Heart left ventricle (tissue), 13 donors: ENCODE measurements at regions not wholly inside any gene's neighbourhood (a gene's known extent, or its start where the extent isn't known, plus 50 kb on each side); places are given as distances from the start of the nearest gene placed in this dataset.

ENCODE experiments used
- POLR2A ChIP-seq, 2 donors: fragments of 450-650 bp; IDR thresholded peaks; one replicate each; pipeline ENCODE4 v1.6.1; 2017; ENCODE audit warnings: antibody characterized with exemption in 2 of 2, mild to moderate bottlenecking in 2 of 2, moderate library complexity in 2 of 2
- TF ChIP-seq, protein P1 (sequence below), 12 donors: fragments of 200-600 bp; sonication (generic) in 4 of 12; IDR thresholded peaks; one replicate each; pipeline versions ENCODE4 v1.5.0 to v1.8.0; 2018 to 2022; ENCODE audit warnings: antibody characterized with exemption in 12 of 12, mild to moderate bottlenecking in 5 of 12
- donor health status: ischemic (EF 13 %, LVEDD 7.1; RV severe dilation, severe dysfunction).
- donor health status: DM: no; HTN: yes; CAD: no.
- donor health status: DM: no; HTN: no; CAD: no.
- donor health status: ischemic (EF 25% LVEDD 6.9; RV normal size, moderate dysfunction).
- donor health status: ischemic (EF 25% LVEDD 5.7; RV mildly dilated, moderate dysfunction).
- donor health status: ischemic (EF 35%, LVEDD 5.7; RV mildly dilated, moderate dysfunction).
- donor health status: nonischemic (EF 11% LVEDD 7.7; RV severe dilation, severe dysfunction).
- donor health status: DM: yes; HTN: yes; CAD: no.
- donor health status: PGD.
- donor health status: ischemic (EF 29% LVEDD 5.4; RV normal size, mild dysfunction).
- donor health status: nonischemic (EF 23%, LVEDD 6.1; RV moderate dilation, normal function).

GRCh38 chr10:15428681-15429080, 57.6 kb upstream of the FAM171A1 start:
- TF ChIP-seq, protein P1, sequence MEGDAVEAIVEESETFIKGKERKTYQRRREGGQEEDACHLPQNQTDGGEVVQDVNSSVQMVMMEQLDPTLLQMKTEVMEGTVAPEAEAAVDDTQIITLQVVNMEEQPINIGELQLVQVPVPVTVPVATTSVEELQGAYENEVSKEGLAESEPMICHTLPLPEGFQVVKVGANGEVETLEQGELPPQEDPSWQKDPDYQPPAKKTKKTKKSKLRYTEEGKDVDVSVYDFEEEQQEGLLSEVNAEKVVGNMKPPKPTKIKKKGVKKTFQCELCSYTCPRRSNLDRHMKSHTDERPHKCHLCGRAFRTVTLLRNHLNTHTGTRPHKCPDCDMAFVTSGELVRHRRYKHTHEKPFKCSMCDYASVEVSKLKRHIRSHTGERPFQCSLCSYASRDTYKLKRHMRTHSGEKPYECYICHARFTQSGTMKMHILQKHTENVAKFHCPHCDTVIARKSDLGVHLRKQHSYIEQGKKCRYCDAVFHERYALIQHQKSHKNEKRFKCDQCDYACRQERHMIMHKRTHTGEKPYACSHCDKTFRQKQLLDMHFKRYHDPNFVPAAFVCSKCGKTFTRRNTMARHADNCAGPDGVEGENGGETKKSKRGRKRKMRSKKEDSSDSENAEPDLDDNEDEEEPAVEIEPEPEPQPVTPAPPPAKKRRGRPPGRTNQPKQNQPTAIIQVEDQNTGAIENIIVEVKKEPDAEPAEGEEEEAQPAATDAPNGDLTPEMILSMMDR (IDR thresholded peaks at IDR 0.05), result no peak
- no peak for TF ChIP-seq POLR2A (IDR thresholded peaks at IDR 0.05)
